RWPE2 (cell line): ENCODE measurements at regions not wholly inside any gene's neighbourhood (a gene's known extent, or its start where the extent isn't known, plus 50 kb on each side); places are given as distances from the start of the nearest gene placed in this dataset.
"Not testable (repeated sequence)": the region's sequence is repeated elsewhere in the genome, so short reads cannot be mapped to it uniquely, and the experiment has no call there.

Experiments
- ATAC-seq: fragments of 200-7000 bp; cut with Tn5 transposase; 3 replicates; pipeline ENCODE4 v1.9.1; 2021; ENCODE audit warnings: low read depth
- DNase-seq: peaks from one replicate; pipeline ENCODE4 v3.0.0-alpha.2; 2020; ENCODE audit warnings: low spot score
- H3K27ac ChIP-seq: fragments of 450-650 bp; 2 replicates; pipeline ENCODE4 v1.5.1; 2017; ENCODE audit warnings: mild to moderate bottlenecking; ENCODE audit not compliant: poor library complexity, severe bottlenecking
- H3K27me3 ChIP-seq: fragments of 250-450 bp; sonication (Bioruptor Pico); 2 replicates; pipeline ENCODE4 v1.5.1; 2021; ENCODE audit warnings: mild to moderate bottlenecking, moderate library complexity; ENCODE audit not compliant: insufficient read depth, poor library complexity, severe bottlenecking
- H3K36me3 ChIP-seq: fragments of 250-450 bp; sonication (Bioruptor Pico); 2 replicates; pipeline ENCODE4 v1.5.1; 2020; ENCODE audit warnings: low read depth, mild to moderate bottlenecking, moderate library complexity
- H3K4me1 ChIP-seq: fragments of 250-450 bp; sonication (Bioruptor Pico); 2 replicates; pipeline ENCODE4 v1.5.1; 2021; ENCODE audit warnings: mild to moderate bottlenecking, moderate library complexity; ENCODE audit not compliant: insufficient read depth, poor library complexity, severe bottlenecking
- H3K4me3 ChIP-seq: fragments of 250-450 bp; sonication (Bioruptor Pico); 2 replicates; pipeline ENCODE4 v1.5.1; 2021; ENCODE audit warnings: mild to moderate bottlenecking, moderate library complexity; ENCODE audit not compliant: severe bottlenecking
- H3K9me3 ChIP-seq: fragments of 250-450 bp; sonication (Bioruptor Pico); 2 replicates; pipeline ENCODE4 v1.5.1; 2021; ENCODE audit warnings: mild to moderate bottlenecking, moderate library complexity; ENCODE audit not compliant: severe bottlenecking
- CTCF ChIP-seq: fragments of 450-650 bp; IDR thresholded peaks from one replicate; pipeline ENCODE4 v1.5.1; 2017; ENCODE audit warnings: mild to moderate bottlenecking, moderate library complexity; ENCODE audit not compliant: poor library complexity, severe bottlenecking

DNA sequence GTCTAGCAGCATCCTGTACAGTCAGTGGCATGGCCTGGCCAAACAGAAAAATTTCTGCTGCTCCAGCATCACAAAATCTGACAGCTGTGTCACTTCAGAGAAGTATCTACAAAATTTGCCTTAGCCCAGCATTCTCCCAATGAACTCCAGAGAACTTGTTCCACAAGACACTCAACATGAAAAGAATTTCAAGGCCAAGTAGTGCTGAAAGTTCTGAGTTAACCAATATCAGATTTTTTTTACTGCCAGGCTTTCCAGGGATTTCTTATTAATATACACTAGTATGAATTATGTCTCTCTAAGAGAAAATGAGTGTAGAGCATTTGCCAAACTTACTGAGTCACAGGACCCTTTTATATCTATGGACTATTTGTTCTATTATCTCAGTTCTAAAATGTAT, 68.8 kb downstream of the OR5AK2 start:
- TF ChIP-seq CTCF = no peak
- no peak for DNase-seq
- no peaks in the 10 kb centered on the region for H3K9me3 ChIP-seq
- H3K4me3 ChIP-seq = no peak overlapping the region
- H3K27ac ChIP-seq = no peak overlapping the region
- no peaks in the 10 kb centered on the region for H3K36me3 ChIP-seq
- H3K27me3 ChIP-seq = no peaks in the 10 kb centered on the region
- no peak for ATAC-seq
- no peaks in the 10 kb centered on the region for H3K4me1 ChIP-seq

GRCh38 chr11:57062957-57063356, 74.2 kb downstream of the OR5AK2 start:
- not testable (repeated sequence) for ATAC-seq, H3K4me3 ChIP-seq, H3K27me3 ChIP-seq, DNase-seq, H3K36me3 ChIP-seq, H3K9me3 ChIP-seq, H3K27ac ChIP-seq, H3K4me1 ChIP-seq

- TF ChIP-seq CTCF = no peak
- Histone ChIP-seq H3K4me3 (no peak overlapping the region), H3K27me3 (no peaks in the 10 kb centered on the region), H3K27ac (no peak overlapping the region), H3K36me3 (no peaks in the 10 kb centered on the region), H3K9me3 (no peaks in the 10 kb centered on the region), H3K4me1 (peaks cover 20% of the 10 kb centered on the region)
- ATAC-seq (no peak), DNase-seq (no peak)
These were observed 81.2 kb downstream of the OR5AK2 start for GRCh38 chr11:57069942-57070341.

DNA sequence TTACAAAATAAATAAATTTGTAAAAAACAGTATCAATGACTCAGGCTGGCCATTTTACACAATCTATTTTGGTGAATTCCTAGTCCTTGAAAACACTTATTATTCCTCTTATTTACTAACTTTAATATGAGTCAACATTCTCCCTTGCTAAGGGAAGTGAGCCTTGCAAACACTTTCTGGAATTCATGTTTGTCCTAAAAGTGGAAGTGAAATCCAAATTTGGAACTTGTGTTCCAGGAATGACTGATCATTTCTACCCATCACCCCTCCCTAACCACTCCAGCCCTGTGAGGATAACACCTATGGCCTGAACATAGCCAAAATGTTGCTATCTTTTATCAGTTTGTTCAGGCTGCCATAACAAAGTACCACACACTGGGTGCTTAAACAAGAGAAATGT, 83.1 kb downstream of the OR5AK2 start:
- Histone ChIP-seq H3K27ac (peak overlapping the region; percentile 89), H3K4me3 (no peak overlapping the region)

DNA sequence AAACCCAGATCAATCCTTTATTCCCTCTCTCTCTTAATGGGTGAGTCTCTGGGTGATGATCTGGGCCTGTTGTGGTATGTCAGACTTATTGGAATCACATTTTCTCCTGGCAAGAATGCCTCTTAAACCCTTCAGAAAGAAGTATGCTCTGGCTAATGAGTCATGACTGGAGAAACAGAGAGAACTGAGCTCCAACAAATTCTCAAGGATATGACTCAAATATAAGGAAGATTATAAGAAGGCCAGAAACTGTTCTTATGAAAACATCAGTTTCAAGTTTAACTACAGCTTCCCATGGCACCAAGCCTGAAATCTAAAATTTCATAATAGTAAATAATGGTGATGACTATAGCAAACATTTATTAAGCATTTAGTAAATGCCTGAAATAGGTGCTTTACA, 83.9 kb downstream of the OR5AK2 start:
- Histone ChIP-seq H3K36me3 (no peaks in the 10 kb centered on the region), H3K4me3 (no peak overlapping the region), H3K27ac (peak overlapping the region; percentile 89), H3K4me1 (peaks cover 20% of the 10 kb centered on the region), H3K27me3 (no peaks in the 10 kb centered on the region), H3K9me3 (no peaks in the 10 kb centered on the region)
- ATAC-seq = peak; percentile 97
- DNase-seq = no peak
- TF ChIP-seq CTCF = no peak

More for the DNA sequence above, 83.1 kb downstream of the OR5AK2 start:
- Histone ChIP-seq H3K27me3 (no peaks in the 10 kb centered on the region), H3K36me3 (no peaks in the 10 kb centered on the region), H3K9me3 (no peaks in the 10 kb centered on the region), H3K4me1 (peaks cover 20% of the 10 kb centered on the region)
- DNase-seq (no peak), ATAC-seq (peak; percentile 44)
- no peak for TF ChIP-seq CTCF

DNA sequence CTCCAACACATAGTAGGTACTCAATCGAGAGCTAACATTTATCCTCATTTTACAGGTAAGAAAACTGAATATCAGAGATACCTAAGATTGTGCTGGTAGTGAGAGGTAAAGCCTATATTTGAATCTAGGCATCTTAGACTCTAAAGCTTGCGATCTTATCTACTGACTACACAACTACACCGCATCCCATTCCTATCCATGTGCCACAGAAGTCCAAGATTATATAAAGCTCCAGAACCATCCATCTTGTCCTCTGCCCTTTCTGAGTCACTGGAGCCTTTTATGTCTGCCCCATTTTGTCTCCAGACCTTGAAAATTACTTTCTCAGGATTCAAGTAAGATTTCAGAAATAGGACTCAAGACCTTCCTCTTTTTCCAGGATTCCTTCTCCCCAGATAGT, 84.4 kb downstream of the OR5AK2 start:
- H3K36me3 ChIP-seq = no peaks in the 10 kb centered on the region
- no peaks in the 10 kb centered on the region for H3K9me3 ChIP-seq
- DNase-seq (no peak), ATAC-seq (no peak)
- H3K27me3 ChIP-seq = no peaks in the 10 kb centered on the region
- peaks cover 20% of the 10 kb centered on the region for H3K4me1 ChIP-seq
- H3K4me3 ChIP-seq = no peak overlapping the region
- no peak for TF ChIP-seq CTCF
- peak overlapping the region; percentile 89 for H3K27ac ChIP-seq
